H1 (cell line): ENCODE measurements at regions not wholly inside any gene's neighbourhood (a gene's known extent, or its start where the extent isn't known, plus 50 kb on each side); places are given as distances from the start of the nearest gene placed in this dataset.

Source experiments
- POLR2A ChIP-seq, 2 experiments: IDR thresholded peaks; 1 replicate in 1 of 2; 2 replicates in 1 of 2; pipeline ENCODE4 v1.6.1; 2011; ENCODE audit warnings: low read depth in 2 of 2, low read length in 2 of 2, mild to moderate bottlenecking in 2 of 2; ENCODE audit errors: control extremely low read depth in 1 of 2
- ZNF274 ChIP-seq: IDR thresholded peaks from 2 replicates; pipeline ENCODE4 v1.7.0; 2012; ENCODE audit warnings: low read length, borderline replicate concordance; ENCODE audit errors: extremely low read depth
- TF ChIP-seq, protein P1 (sequence below): fragments of 300-600 bp; sonication (generic); IDR thresholded peaks from 2 replicates; pipeline ENCODE4 v1.7.1; 2012; ENCODE audit warnings: low read length, moderate library complexity, mild to moderate bottlenecking, inconsistent platforms; ENCODE audit not compliant: insufficient replicate concordance

DNA sequence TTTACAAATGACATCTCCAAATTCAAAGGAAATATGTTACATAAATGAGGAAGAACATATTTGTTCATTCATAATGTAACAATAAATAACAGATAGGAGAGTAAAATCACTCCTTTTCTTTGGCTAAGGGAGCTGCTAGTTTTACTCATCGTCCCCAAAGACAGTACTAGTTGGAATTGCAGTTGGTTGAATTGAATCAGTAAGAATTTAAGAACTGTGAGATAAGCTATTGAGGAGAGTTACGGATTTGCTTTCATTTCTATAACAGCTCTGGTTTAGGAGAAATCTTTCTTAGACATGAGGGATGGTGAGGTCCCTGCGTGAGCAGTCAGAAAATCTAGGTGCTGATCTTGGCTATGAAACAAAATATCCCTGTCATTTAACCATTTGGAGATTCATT is 402.8 kb downstream of the AEBP2 start (continued):
- TF ChIP-seq, protein P1, sequence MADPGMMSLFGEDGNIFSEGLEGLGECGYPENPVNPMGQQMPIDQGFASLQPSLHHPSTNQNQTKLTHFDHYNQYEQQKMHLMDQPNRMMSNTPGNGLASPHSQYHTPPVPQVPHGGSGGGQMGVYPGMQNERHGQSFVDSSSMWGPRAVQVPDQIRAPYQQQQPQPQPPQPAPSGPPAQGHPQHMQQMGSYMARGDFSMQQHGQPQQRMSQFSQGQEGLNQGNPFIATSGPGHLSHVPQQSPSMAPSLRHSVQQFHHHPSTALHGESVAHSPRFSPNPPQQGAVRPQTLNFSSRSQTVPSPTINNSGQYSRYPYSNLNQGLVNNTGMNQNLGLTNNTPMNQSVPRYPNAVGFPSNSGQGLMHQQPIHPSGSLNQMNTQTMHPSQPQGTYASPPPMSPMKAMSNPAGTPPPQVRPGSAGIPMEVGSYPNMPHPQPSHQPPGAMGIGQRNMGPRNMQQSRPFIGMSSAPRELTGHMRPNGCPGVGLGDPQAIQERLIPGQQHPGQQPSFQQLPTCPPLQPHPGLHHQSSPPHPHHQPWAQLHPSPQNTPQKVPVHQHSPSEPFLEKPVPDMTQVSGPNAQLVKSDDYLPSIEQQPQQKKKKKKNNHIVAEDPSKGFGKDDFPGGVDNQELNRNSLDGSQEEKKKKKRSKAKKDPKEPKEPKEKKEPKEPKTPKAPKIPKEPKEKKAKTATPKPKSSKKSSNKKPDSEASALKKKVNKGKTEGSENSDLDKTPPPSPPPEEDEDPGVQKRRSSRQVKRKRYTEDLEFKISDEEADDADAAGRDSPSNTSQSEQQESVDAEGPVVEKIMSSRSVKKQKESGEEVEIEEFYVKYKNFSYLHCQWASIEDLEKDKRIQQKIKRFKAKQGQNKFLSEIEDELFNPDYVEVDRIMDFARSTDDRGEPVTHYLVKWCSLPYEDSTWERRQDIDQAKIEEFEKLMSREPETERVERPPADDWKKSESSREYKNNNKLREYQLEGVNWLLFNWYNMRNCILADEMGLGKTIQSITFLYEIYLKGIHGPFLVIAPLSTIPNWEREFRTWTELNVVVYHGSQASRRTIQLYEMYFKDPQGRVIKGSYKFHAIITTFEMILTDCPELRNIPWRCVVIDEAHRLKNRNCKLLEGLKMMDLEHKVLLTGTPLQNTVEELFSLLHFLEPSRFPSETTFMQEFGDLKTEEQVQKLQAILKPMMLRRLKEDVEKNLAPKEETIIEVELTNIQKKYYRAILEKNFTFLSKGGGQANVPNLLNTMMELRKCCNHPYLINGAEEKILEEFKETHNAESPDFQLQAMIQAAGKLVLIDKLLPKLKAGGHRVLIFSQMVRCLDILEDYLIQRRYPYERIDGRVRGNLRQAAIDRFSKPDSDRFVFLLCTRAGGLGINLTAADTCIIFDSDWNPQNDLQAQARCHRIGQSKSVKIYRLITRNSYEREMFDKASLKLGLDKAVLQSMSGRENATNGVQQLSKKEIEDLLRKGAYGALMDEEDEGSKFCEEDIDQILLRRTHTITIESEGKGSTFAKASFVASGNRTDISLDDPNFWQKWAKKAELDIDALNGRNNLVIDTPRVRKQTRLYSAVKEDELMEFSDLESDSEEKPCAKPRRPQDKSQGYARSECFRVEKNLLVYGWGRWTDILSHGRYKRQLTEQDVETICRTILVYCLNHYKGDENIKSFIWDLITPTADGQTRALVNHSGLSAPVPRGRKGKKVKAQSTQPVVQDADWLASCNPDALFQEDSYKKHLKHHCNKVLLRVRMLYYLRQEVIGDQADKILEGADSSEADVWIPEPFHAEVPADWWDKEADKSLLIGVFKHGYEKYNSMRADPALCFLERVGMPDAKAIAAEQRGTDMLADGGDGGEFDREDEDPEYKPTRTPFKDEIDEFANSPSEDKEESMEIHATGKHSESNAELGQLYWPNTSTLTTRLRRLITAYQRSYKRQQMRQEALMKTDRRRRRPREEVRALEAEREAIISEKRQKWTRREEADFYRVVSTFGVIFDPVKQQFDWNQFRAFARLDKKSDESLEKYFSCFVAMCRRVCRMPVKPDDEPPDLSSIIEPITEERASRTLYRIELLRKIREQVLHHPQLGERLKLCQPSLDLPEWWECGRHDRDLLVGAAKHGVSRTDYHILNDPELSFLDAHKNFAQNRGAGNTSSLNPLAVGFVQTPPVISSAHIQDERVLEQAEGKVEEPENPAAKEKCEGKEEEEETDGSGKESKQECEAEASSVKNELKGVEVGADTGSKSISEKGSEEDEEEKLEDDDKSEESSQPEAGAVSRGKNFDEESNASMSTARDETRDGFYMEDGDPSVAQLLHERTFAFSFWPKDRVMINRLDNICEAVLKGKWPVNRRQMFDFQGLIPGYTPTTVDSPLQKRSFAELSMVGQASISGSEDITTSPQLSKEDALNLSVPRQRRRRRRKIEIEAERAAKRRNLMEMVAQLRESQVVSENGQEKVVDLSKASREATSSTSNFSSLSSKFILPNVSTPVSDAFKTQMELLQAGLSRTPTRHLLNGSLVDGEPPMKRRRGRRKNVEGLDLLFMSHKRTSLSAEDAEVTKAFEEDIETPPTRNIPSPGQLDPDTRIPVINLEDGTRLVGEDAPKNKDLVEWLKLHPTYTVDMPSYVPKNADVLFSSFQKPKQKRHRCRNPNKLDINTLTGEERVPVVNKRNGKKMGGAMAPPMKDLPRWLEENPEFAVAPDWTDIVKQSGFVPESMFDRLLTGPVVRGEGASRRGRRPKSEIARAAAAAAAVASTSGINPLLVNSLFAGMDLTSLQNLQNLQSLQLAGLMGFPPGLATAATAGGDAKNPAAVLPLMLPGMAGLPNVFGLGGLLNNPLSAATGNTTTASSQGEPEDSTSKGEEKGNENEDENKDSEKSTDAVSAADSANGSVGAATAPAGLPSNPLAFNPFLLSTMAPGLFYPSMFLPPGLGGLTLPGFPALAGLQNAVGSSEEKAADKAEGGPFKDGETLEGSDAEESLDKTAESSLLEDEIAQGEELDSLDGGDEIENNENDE, result no peak
- TF ChIP-seq POLR2A (IDR thresholded peaks at IDR 0.05; ENCODE audit: control extremely low read depth in 1 of 2, low read depth in 2 of 2, low read length in 2 of 2), result no peak
- no peak for TF ChIP-seq ZNF274
